ENCODE measurements at regions not wholly inside any gene's neighbourhood (a gene's known extent, or its start where the extent isn't known, plus 50 kb on each side); places are given as distances from the start of the nearest gene placed in this dataset.

DNA sequence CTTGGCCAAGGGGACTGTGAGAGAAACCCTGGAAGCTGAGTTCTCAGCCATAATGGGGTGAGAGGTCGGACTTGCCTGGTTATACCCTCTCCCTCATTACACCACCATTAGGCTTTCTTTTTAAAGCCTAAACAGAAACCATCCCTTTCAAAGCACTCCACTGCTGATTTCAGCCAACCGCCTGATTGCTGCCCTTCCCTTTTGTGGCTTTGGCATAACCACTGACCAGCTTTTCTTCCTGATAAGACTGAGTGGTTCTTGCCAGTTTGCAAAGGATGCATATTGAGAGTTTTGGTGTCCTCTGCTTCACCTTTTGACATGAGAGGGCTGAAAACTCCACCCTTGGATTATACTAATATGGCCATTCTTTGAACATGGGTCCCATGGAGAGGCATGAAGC is 308.2 kb upstream of the GOT2 start:
- TF ChIP-seq, protein P1, sequence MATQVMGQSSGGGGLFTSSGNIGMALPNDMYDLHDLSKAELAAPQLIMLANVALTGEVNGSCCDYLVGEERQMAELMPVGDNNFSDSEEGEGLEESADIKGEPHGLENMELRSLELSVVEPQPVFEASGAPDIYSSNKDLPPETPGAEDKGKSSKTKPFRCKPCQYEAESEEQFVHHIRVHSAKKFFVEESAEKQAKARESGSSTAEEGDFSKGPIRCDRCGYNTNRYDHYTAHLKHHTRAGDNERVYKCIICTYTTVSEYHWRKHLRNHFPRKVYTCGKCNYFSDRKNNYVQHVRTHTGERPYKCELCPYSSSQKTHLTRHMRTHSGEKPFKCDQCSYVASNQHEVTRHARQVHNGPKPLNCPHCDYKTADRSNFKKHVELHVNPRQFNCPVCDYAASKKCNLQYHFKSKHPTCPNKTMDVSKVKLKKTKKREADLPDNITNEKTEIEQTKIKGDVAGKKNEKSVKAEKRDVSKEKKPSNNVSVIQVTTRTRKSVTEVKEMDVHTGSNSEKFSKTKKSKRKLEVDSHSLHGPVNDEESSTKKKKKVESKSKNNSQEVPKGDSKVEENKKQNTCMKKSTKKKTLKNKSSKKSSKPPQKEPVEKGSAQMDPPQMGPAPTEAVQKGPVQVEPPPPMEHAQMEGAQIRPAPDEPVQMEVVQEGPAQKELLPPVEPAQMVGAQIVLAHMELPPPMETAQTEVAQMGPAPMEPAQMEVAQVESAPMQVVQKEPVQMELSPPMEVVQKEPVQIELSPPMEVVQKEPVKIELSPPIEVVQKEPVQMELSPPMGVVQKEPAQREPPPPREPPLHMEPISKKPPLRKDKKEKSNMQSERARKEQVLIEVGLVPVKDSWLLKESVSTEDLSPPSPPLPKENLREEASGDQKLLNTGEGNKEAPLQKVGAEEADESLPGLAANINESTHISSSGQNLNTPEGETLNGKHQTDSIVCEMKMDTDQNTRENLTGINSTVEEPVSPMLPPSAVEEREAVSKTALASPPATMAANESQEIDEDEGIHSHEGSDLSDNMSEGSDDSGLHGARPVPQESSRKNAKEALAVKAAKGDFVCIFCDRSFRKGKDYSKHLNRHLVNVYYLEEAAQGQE (IDR thresholded peaks at IDR 0.05; ENCODE audit: insufficient read depth in 1 of 2, low read depth in 2 of 2, low read length in 2 of 2) = no peak
- TF ChIP-seq SIN3A (IDR thresholded peaks at IDR 0.05; ENCODE audit: borderline replicate concordance, insufficient read depth, low read length) (no peak), FOXP2 (optimal IDR thresholded peaks at IDR 0.05; ENCODE audit: borderline replicate concordance, extremely low read depth, extremely low read length, insufficient read depth) (no peak), TAF1 (IDR thresholded peaks at IDR 0.05; ENCODE audit: borderline replicate concordance, insufficient read depth, low read length) (no peak), POLR2AphosphoS5 (IDR thresholded peaks at IDR 0.05; ENCODE audit: low read depth, low read length) (no peak)

- no peak for TF ChIP-seq POLR2AphosphoS5 (IDR thresholded peaks at IDR 0.05; ENCODE audit: low read depth, low read length)
- TF ChIP-seq FOXP2 (optimal IDR thresholded peaks at IDR 0.05; ENCODE audit: borderline replicate concordance, extremely low read depth, extremely low read length, insufficient read depth) = no peak
- TF ChIP-seq, protein P1 (IDR thresholded peaks at IDR 0.05; ENCODE audit: insufficient read depth in 1 of 2, low read depth in 2 of 2, low read length in 2 of 2) = no peak
- no peak for TF ChIP-seq TAF1 (IDR thresholded peaks at IDR 0.05; ENCODE audit: borderline replicate concordance, insufficient read depth, low read length)
- no peak for TF ChIP-seq SIN3A (IDR thresholded peaks at IDR 0.05; ENCODE audit: borderline replicate concordance, insufficient read depth, low read length)
Observed at GRCh38 chr16:59039066-59039720, 305.1 kb upstream of the GOT2 start.

- TF ChIP-seq FOXP2 (optimal IDR thresholded peaks at IDR 0.05; ENCODE audit: borderline replicate concordance, extremely low read depth, extremely low read length, insufficient read depth) (no peak), POLR2AphosphoS5 (IDR thresholded peaks at IDR 0.05; ENCODE audit: low read depth, low read length) (no peak)
Observed at GRCh38 chr16:59030923-59031485, 296.9 kb upstream of the GOT2 start.

GRCh38 chr16:59021751-59022150 is 287.6 kb upstream of the GOT2 start:
- TF ChIP-seq SIN3A (IDR thresholded peaks at IDR 0.05; ENCODE audit: borderline replicate concordance, insufficient read depth, low read length) (no peak), POLR2AphosphoS5 (IDR thresholded peaks at IDR 0.05; ENCODE audit: low read depth, low read length) (no peak), FOXP2 (optimal IDR thresholded peaks at IDR 0.05; ENCODE audit: borderline replicate concordance, extremely low read depth, extremely low read length, insufficient read depth) (no peak), TAF1 (IDR thresholded peaks at IDR 0.05; ENCODE audit: borderline replicate concordance, insufficient read depth, low read length) (no peak)
- TF ChIP-seq, protein P1 (IDR thresholded peaks at IDR 0.05; ENCODE audit: insufficient read depth in 1 of 2, low read depth in 2 of 2, low read length in 2 of 2) = no peak

DNA sequence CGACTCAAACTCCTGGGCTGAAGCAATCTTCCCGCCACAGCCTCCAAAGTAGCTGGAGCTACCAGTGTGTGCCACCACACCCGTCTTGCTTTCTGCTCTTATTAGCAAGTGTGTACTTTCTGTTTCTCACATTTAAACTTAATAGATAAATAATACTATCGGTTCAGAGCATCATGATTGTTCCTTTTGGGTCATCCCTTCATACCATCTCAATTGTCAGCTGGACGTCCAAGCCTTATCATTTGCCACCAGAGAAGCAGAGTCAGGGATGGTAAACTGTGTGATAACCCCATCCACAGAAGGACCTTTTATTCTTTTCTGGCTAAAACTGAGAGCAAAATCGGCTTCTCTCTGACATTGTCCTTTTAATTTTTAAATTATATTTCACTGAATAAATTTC is 279.8 kb upstream of the GOT2 start:
- TF ChIP-seq SIN3A (IDR thresholded peaks at IDR 0.05; ENCODE audit: borderline replicate concordance, insufficient read depth, low read length) (no peak), FOXP2 (optimal IDR thresholded peaks at IDR 0.05; ENCODE audit: borderline replicate concordance, extremely low read depth, extremely low read length, insufficient read depth) (no peak), POLR2AphosphoS5 (IDR thresholded peaks at IDR 0.05; ENCODE audit: low read depth, low read length) (no peak), TAF1 (IDR thresholded peaks at IDR 0.05; ENCODE audit: borderline replicate concordance, insufficient read depth, low read length) (no peak)
- TF ChIP-seq, protein P1 (IDR thresholded peaks at IDR 0.05; ENCODE audit: insufficient read depth in 1 of 2, low read depth in 2 of 2, low read length in 2 of 2) = no peak

Data from PFSK-1 (cell line).